SU-DHL-6 (cell line): ENCODE measurements at regions not wholly inside any gene's neighbourhood (a gene's known extent, or its start where the extent isn't known, plus 50 kb on each side); places are given as distances from the start of the nearest gene placed in this dataset.
A peak's percentile ranks its signal among the peaks of the same experiment; 100 is the strongest.

Experiments
- CTCF ChIP-seq: fragments of 200-600 bp; sonication (generic); IDR thresholded peaks from one replicate; pipeline ENCODE4 v1.5.1; 2017; ENCODE audit warnings: antibody characterized with exemption, mild to moderate bottlenecking, low read length, moderate library complexity; ENCODE audit not compliant: insufficient read depth, poor library complexity, severe bottlenecking
- EZH2phosphoT487 ChIP-seq: fragments of 200-600 bp; sonication (generic), shearing (Covaris generic); conservative IDR thresholded peaks from 2 replicates; pipeline ENCODE4 v1.6.1; 2018; ENCODE audit warnings: mild to moderate bottlenecking, antibody characterized with exemption, low read length, moderate library complexity, mixed read lengths

GRCh38 chr6:27806981-27807440 lies 105.2 kb downstream of the OR2B2 start:
- TF ChIP-seq CTCF = peak; percentile 21
- no peak for TF ChIP-seq EZH2phosphoT487
